Activated naive CD8-positive, alpha-beta T cell treated with anti-CD3 and anti-CD28 coated beads for 36 hours (primary cell): ENCODE measurements at regions not wholly inside any gene's neighbourhood (a gene's known extent, or its start where the extent isn't known, plus 50 kb on each side); places are given as distances from the start of the nearest gene placed in this dataset.

ENCODE experiments used
- DNase-seq: peaks from one replicate; pipeline ENCODE4 v3.0.0; 2021
- H3K27ac Mint-ChIP-seq: one replicate; pipeline ENCODE4 v1.8.0; 2022; ENCODE audit warnings: mild to moderate bottlenecking, moderate library complexity, mixed read lengths
- H3K27me3 Mint-ChIP-seq: one replicate; pipeline ENCODE4 v1.8.0; 2022; ENCODE audit warnings: mild to moderate bottlenecking, mixed read lengths
- H3K36me3 Mint-ChIP-seq: one replicate; pipeline ENCODE4 v1.8.0; 2021; ENCODE audit warnings: mild to moderate bottlenecking, mixed read lengths
- H3K4me1 Mint-ChIP-seq: one replicate; pipeline ENCODE4 v1.8.0; 2021; ENCODE audit warnings: mixed read lengths
- H3K4me3 Mint-ChIP-seq: one replicate; pipeline ENCODE4 v1.8.0; 2022; ENCODE audit warnings: mild to moderate bottlenecking, moderate library complexity, mixed read lengths
- H3K9me3 Mint-ChIP-seq: one replicate; pipeline ENCODE4 v1.8.0; 2022; ENCODE audit warnings: mixed read lengths

DNA sequence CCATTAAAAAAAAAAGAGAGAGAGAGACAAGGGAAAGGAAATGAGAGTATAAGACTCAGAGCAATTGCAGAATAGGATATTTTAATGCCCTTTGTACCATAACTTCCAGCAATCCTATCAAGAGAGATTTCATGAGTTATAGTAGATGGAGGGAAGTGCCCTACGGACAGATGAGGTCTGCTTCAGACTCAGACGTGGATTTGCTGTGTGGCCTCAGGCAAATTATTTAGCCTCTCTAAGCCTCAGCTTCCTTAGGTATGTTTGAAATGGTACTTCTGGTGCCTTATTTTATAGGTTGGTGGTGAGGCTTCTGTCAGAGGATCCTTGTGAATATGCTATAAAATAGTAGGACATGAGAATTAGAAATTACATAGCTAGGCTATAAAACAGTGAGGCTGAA, 448.2 kb downstream of the EDEM1 start:
- Mint-ChIP-seq H3K27me3 (no peaks in the 10 kb centered on the region), H3K4me3 (no peak overlapping the region), H3K27ac (no peak overlapping the region), H3K4me1 (no peaks in the 10 kb centered on the region), H3K9me3 (peaks cover 2% of the 10 kb centered on the region), H3K36me3 (no peaks in the 10 kb centered on the region)
- no peak for DNase-seq

DNA sequence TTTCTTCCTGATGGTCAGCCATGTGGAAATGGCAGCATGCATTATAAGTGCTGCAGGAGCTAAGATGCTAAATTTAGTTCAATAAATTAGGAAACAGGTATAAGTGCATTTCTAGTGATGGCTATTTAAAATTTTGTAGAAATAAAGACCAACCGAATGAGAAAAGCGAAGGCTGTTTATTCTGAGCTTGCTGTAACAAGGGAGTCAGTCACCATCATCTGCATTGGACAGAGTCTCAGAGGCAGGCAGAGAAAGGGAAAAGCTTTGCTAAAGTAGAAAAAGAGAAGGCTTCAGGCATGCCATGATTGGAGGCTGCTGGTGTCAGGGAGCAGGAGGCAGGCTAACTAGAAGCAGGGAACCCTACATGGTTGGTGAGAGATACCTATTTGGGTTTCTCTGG, 451.0 kb downstream of the EDEM1 start:
- Mint-ChIP-seq H3K36me3 (no peaks in the 10 kb centered on the region), H3K4me1 (no peaks in the 10 kb centered on the region), H3K27ac (no peak overlapping the region), H3K4me3 (no peak overlapping the region), H3K9me3 (peaks cover 5% of the 10 kb centered on the region), H3K27me3 (no peaks in the 10 kb centered on the region)
- no peak for DNase-seq

DNA sequence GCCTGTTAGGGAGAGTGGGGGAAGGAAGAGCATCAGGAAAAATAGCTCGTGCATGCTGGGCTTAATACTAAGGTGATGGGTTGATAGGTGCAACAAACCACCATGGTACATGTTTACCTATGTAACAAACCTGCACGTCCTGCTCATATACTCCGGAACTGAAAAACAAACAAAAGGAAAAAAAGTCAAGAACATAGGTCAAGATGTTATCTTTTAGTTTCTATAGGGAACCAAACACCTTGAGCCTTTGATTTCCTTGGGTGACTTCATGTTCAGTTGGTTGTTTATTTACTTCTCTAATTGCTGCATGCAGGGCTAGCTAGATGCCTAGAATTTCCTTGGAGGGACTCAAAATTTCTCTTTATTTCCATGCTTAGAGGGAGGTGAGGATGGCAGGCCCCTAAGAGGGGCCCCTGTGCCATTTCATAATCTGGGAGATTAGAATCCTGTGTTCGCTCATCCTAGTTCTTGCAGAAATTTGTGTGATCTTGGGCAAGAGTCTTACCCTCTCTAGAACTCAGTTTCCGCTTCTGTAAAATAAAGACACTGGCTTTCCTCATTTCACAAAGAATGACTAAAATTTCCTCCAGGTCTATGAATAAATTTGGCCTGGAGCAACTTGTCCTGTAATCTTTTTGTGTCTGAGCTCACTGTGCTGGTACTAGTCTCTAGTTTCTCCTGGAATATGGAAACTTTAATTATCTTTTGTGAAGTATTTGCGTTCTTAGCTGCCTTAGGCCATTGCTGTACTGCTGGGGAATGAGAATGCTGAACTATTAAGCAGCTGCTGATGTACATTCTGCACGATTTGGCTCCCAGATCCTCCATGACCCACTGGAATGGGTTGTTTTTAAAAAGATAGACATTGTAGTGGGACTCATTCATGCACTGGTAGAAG, 457.5 kb downstream of the EDEM1 start:
- Mint-ChIP-seq H3K9me3 (peaks cover 6% of the 10 kb centered on the region), H3K27me3 (no peaks in the 10 kb centered on the region), H3K36me3 (no peaks in the 10 kb centered on the region), H3K4me1 (no peaks in the 10 kb centered on the region), H3K27ac (no peak overlapping the region), H3K4me3 (no peak overlapping the region)
- no peak for DNase-seq

DNA sequence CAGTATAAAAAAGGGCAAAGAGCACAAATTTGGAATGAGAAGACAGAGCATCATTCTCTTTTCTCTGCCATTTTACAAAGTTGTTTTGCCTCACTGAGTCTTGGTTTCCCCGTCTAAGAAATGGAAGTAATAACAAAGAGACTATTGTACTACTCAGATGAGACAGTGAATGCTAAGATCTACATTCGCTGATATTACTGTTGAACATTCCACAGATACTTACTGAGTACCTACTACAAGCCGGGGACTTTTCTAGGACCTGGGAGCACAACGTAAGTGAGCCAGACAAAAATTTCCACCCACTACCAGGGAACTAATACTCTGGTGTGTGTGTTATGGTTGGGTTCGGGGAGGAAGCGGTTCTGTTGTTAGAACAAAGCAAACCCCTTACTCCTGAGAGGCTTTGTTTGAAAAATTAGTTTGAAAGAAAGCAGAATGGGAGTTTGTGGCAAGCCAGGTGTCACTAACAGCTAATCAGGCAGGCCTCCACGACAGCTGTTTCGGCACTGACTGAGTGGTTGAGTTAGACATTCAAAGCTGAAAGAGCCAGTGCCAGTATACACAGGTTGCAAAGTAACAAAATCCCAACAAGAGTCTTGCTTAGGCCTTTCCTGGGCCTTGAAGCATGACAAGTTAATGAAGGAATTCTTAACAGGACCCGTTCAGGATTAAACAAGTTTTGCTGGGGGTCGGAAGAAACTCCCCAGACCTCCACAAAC, 458.3 kb downstream of the EDEM1 start:
- no peak for DNase-seq
- Mint-ChIP-seq H3K27me3 (no peaks in the 10 kb centered on the region), H3K27ac (no peak overlapping the region), H3K36me3 (no peaks in the 10 kb centered on the region), H3K4me1 (no peaks in the 10 kb centered on the region), H3K4me3 (no peak overlapping the region), H3K9me3 (peaks cover 6% of the 10 kb centered on the region)

DNA sequence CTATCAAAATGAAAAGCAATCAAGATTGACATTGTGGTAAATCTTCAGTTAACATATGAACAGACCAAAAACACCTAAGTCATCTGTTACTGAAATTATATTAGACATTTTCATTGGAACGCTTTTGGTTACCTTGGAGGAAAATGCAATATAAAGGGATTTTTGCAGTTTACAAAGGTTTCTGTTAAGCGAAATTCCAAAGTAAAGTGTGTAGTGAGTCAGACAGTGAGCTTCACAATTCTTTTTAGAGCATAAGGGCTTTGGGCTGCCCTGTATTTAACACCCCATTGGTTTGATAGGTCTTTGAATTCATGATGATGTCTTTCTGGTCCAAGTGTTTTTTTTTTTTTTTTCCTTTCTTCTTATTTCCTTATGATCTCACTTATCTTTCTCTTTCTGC, 462.8 kb downstream of the EDEM1 start:
- Mint-ChIP-seq H3K27me3 (no peaks in the 10 kb centered on the region), H3K4me1 (no peaks in the 10 kb centered on the region), H3K4me3 (no peak overlapping the region), H3K27ac (no peak overlapping the region), H3K36me3 (no peaks in the 10 kb centered on the region), H3K9me3 (peaks cover 6% of the 10 kb centered on the region)
- no peak for DNase-seq

DNA sequence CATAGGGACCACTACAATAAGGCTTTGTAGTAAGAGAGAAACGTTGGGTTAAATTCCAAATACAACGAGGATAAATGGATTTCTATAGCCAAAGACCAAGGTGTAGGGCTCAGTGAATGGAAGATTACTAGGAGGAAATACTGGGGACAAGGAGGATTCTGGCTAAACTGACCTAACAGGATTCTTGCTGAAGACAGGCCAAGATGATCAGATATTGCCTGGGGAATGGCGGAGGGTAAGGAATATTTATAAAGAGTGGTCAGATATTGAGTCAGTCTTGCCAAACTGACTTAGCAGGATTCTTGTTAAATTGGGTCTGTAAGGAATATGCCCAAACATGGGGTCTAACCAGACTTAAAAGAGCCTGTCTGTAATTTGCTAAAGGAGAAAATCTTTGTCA, 463.8 kb downstream of the EDEM1 start:
- Mint-ChIP-seq H3K4me3 (no peak overlapping the region), H3K27ac (no peak overlapping the region), H3K9me3 (peaks cover 7% of the 10 kb centered on the region), H3K4me1 (no peaks in the 10 kb centered on the region), H3K36me3 (no peaks in the 10 kb centered on the region), H3K27me3 (no peaks in the 10 kb centered on the region)
- no peak for DNase-seq

DNA sequence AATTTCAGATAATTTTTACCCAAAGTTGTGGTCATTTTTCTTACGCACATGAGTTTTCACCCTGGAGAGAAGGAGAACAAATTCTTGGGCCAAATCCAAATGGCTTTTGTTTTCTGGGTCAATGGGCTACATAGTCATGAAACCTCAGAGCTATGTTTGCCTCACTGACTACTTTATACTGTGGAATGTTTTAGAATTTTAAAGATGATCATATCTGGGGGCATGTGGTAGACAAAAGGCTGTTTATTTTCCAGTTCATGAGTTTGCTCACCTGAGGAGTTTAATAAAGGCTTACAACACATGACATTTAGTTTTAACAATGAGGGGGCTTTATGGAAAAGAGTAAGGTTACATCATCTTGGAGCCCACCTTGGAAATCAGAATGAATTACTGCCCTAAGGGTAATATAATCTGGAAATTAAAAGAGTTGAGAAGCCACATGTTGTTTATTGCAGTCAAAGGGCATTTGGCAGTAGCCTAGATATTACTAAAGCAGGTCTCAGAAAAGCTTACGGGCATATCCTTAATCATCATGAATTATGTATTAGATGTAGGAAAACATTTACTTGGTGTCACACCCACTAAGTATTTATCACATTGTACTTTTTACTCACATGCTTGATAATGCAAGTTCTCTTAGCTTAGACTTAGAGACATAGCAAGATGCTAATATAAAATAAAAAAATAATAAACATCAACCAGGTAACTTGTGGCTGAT, 466.1 kb downstream of the EDEM1 start:
- H3K27ac Mint-ChIP-seq: no peak overlapping the region
- no peaks in the 10 kb centered on the region for H3K4me1 Mint-ChIP-seq
- DNase-seq: no peak
- H3K9me3 Mint-ChIP-seq: peaks cover 10% of the 10 kb centered on the region
- no peaks in the 10 kb centered on the region for H3K27me3 Mint-ChIP-seq
- H3K4me3 Mint-ChIP-seq: no peak overlapping the region
- no peaks in the 10 kb centered on the region for H3K36me3 Mint-ChIP-seq

DNA sequence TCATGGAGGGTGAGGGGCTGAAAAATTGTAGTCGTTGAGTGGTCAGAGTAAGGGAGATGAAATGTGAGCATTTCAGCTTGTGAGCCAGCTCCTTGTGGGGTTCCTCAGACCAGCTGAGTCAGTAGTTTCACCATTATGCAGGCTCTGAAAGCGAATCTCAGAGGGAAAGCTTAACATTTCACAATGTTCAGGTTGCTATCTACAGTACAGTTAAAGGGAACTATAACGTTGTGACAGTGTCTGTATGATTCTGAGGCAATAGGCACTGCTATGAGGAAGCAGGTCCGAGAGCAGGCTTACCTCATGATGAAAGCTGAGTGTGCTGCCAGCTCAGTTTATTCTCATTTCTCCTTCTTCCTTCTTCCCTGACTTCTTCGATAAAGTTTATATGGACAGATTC, 469.6 kb downstream of the EDEM1 start:
- DNase-seq: no peak
- Mint-ChIP-seq H3K4me1 (no peaks in the 10 kb centered on the region), H3K36me3 (no peaks in the 10 kb centered on the region), H3K27ac (no peak overlapping the region), H3K9me3 (peaks cover 5% of the 10 kb centered on the region), H3K4me3 (no peak overlapping the region), H3K27me3 (no peaks in the 10 kb centered on the region)

DNA sequence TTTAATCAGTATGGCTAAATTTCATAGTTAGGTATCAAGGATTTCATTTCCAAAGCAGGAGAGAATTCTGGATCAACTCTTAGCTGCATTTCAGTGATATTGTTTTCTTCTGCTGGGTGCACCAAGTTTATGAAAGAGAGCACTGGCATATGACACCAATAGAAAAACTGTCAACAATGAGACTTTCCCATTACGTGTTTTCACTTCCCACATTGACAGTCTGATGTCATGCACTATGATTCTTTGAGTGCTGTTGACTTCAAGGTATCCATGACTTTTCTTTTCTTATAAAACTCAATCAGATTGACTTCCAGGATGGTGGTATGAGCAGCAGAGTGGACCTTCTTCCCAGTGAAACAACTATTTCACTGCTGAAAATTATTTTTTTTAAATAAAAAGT, 476.1 kb downstream of the EDEM1 start:
- Mint-ChIP-seq H3K27ac (no peak overlapping the region), H3K9me3 (peaks cover 8% of the 10 kb centered on the region), H3K27me3 (no peaks in the 10 kb centered on the region), H3K4me3 (no peak overlapping the region), H3K4me1 (no peaks in the 10 kb centered on the region), H3K36me3 (no peaks in the 10 kb centered on the region)
- DNase-seq: no peak

DNA sequence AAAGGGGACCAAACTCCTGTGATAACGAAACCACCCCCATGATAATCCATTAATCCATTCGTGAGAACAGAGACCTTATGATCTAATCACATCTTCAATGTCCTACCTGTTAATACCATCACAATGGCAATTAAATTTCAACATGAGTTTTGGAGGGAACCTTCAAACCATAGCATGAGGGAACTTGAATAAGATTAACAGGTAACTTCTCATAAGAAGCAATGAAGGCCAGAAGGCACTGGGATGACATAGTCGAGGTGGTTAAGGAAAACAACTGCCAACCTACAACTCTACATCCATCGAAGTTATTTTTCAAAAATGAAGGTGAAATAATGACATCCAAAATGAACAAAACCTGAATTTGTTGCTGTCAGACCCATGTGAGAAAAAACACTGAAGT, 478.9 kb downstream of the EDEM1 start:
- H3K4me1 Mint-ChIP-seq: no peaks in the 10 kb centered on the region
- no peak overlapping the region for H3K27ac Mint-ChIP-seq
- no peaks in the 10 kb centered on the region for H3K36me3 Mint-ChIP-seq
- peaks cover 8% of the 10 kb centered on the region for H3K9me3 Mint-ChIP-seq
- H3K27me3 Mint-ChIP-seq: no peaks in the 10 kb centered on the region
- H3K4me3 Mint-ChIP-seq: no peak overlapping the region
- no peak for DNase-seq

DNA sequence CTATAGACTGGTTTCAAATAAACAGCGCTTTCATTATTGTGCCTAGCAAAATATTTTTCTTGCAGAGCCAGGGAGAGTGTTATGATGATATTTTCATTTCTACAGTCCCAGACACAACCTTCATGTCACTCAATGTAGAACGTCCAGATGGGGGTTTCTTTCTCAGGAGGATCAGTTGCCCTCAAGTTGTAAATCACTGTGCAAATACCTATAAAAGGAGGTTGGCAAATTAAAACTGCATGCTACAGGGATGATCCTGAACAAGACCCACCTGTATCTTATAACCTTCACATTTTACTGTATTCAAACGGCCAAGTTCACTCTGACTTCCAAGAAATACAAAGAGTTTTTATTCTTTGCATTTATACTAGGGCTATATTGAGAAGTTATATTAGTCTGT, 486.0 kb downstream of the EDEM1 start:
- Mint-ChIP-seq H3K27ac (no peak overlapping the region), H3K4me1 (no peaks in the 10 kb centered on the region), H3K9me3 (no peaks in the 10 kb centered on the region), H3K27me3 (no peaks in the 10 kb centered on the region), H3K36me3 (no peaks in the 10 kb centered on the region), H3K4me3 (no peak overlapping the region)
- no peak for DNase-seq

DNA sequence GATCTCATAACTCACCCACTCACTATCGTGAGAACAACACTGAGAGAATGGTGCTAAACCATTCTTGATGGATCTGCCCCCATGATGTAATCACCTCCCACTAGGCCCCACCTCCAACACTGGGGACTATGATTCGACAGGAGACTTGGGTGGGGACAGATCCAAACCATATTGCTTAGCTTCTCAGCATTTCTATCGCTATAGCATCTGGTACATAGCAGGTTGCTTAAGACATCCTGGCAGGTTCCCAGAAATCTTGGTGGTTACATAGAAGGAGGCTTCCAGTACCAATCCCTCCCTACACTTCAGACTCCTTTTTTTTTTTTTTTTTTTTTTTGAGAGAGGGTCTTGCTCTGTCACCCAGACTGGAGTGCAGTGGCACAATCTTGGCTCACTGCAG, 487.8 kb downstream of the EDEM1 start:
- no peaks in the 10 kb centered on the region for H3K4me1 Mint-ChIP-seq
- H3K36me3 Mint-ChIP-seq: no peaks in the 10 kb centered on the region
- no peaks in the 10 kb centered on the region for H3K27me3 Mint-ChIP-seq
- H3K4me3 Mint-ChIP-seq: no peak overlapping the region
- no peak overlapping the region for H3K27ac Mint-ChIP-seq
- no peak for DNase-seq
- peaks cover 3% of the 10 kb centered on the region for H3K9me3 Mint-ChIP-seq

DNA sequence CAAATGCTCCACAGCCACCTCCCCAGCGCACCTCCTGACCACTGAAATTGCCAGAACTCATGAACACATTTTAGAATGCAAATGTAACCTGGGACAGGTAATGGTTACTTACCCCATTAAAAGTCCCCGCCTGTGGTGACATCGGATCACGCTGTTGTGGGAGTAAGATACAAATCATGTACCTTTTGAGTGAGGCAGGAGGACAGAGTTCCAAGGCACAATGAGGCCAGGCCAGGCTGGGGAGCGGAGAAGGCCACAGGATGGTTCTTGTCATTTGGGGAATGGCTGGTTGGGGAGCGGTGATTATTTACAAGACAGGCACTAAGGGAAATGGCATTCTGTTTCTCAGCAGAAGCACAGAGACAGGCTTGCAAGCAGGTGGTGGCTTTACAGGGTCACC, 490.0 kb downstream of the EDEM1 start:
- H3K4me3 Mint-ChIP-seq: no peak overlapping the region
- no peaks in the 10 kb centered on the region for H3K27me3 Mint-ChIP-seq
- peaks cover 3% of the 10 kb centered on the region for H3K9me3 Mint-ChIP-seq
- no peak for DNase-seq
- H3K36me3 Mint-ChIP-seq: no peaks in the 10 kb centered on the region
- H3K27ac Mint-ChIP-seq: no peak overlapping the region
- H3K4me1 Mint-ChIP-seq: no peaks in the 10 kb centered on the region

DNA sequence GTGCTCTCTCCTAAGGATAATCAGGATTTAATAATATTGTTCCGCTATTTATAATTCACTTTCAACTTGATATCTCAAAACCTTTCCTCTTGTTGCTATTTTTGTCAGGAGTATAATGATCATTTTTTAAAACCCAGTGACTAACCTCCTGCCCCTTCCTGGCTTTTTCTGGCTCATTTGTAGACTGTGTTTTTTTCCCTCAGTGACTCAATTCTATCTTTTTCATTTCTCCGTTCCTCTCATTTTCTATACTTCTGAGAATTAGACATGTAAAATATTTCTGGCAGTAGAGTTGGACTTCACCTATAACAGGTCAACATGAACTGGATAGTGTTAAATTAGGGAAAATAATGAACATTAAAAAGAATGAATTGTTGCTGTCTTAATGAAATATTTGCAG, 490.7 kb downstream of the EDEM1 start:
- H3K4me3 Mint-ChIP-seq: no peak overlapping the region
- no peaks in the 10 kb centered on the region for H3K27me3 Mint-ChIP-seq
- peaks cover 3% of the 10 kb centered on the region for H3K9me3 Mint-ChIP-seq
- no peak for DNase-seq
- H3K27ac Mint-ChIP-seq: no peak overlapping the region
- no peaks in the 10 kb centered on the region for H3K36me3 Mint-ChIP-seq
- H3K4me1 Mint-ChIP-seq: no peaks in the 10 kb centered on the region

DNA sequence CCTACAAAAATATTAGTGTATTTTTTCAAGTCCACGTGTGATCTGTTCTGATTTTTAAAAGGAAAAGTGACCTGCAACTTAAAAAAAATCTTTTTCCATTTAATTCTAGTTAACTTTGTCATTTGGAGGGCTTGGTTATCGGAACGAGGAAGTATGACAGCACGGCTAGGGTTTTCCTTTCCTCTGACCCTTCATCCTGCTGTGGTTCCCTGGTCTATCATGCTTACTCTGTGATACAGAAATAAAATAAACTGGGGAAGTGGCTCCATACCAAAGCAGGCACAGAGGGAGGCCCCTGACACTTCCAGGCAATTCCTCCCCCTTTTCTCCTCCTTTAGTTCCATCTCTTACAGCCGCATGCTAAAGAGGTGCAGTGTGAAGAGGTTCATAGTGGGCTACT, 491.3 kb downstream of the EDEM1 start:
- peaks cover 3% of the 10 kb centered on the region for H3K9me3 Mint-ChIP-seq
- H3K27me3 Mint-ChIP-seq: no peaks in the 10 kb centered on the region
- H3K4me3 Mint-ChIP-seq: no peak overlapping the region
- no peak overlapping the region for H3K27ac Mint-ChIP-seq
- H3K4me1 Mint-ChIP-seq: no peaks in the 10 kb centered on the region
- H3K36me3 Mint-ChIP-seq: no peaks in the 10 kb centered on the region
- DNase-seq: no peak
